ENCODE measurements at regions not wholly inside any gene's neighbourhood (a gene's known extent, or its start where the extent isn't known, plus 50 kb on each side); places are given as distances from the start of the nearest gene placed in this dataset.

- peaks cover 3% of the 10 kb centered on the region for H3K36me3 Mint-ChIP-seq (ENCODE audit: low read depth, unreplicated experiment)
- peaks cover 8% of the 10 kb centered on the region for H3K27me3 Mint-ChIP-seq (ENCODE audit: unreplicated experiment)
- no peak overlapping the region for H3K4me3 Mint-ChIP-seq (ENCODE audit: unreplicated experiment)
- TF ChIP-seq CTCF (IDR thresholded peaks at IDR 0.05; ENCODE audit: unreplicated experiment), result no peak
- H3K9me3 Mint-ChIP-seq (ENCODE audit: unreplicated experiment), result no peaks in the 10 kb centered on the region
- no peak for DNase-seq (ENCODE audit: low spot score)
- peaks cover 15% of the 10 kb centered on the region for H3K4me1 Mint-ChIP-seq (ENCODE audit: unreplicated experiment)
- H3K27ac Mint-ChIP-seq (ENCODE audit: unreplicated experiment), result no peak overlapping the region
Measured at GRCh38 chr3:197353001-197353866, 54.8 kb upstream of the DLG1 start.

- peaks cover 8% of the 10 kb centered on the region for H3K27me3 Mint-ChIP-seq (ENCODE audit: unreplicated experiment)
Measured at GRCh38 chr3:197352382-197352781, 54.0 kb upstream of the DLG1 start.

DNA sequence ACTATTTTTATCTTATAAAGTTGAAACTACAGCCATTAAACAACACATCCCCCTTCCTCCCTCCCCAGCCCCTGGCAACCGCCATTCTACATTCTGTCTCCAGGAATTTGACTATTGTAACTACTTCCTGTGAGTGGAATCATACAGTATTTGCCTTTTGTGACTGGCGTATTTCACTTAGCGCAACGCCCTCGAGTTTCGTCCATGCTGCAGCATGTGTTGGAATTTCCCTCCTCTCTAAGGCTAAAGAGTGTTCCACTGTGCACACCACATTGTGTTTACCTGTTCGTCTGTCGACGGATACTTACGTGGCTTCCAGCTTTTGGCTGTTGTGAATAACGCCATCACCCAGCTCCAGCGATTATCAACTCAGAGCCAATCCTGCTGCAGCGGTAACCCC lies 52.0 kb upstream of the DLG1 start:
- no peak for TF ChIP-seq CTCF (IDR thresholded peaks at IDR 0.05; ENCODE audit: unreplicated experiment)
- no peak for DNase-seq (ENCODE audit: low spot score)
- H3K4me1 Mint-ChIP-seq (ENCODE audit: unreplicated experiment), result peaks cover 15% of the 10 kb centered on the region
- peaks cover 8% of the 10 kb centered on the region for H3K27me3 Mint-ChIP-seq (ENCODE audit: unreplicated experiment)
- no peak overlapping the region for H3K27ac Mint-ChIP-seq (ENCODE audit: unreplicated experiment)
- peaks cover 3% of the 10 kb centered on the region for H3K36me3 Mint-ChIP-seq (ENCODE audit: low read depth, unreplicated experiment)
- no peaks in the 10 kb centered on the region for H3K9me3 Mint-ChIP-seq (ENCODE audit: unreplicated experiment)
- H3K4me3 Mint-ChIP-seq (ENCODE audit: unreplicated experiment), result no peak overlapping the region

More at GRCh38 chr3:197352382-197352781, 54.0 kb upstream of the DLG1 start:
- no peak for TF ChIP-seq CTCF (IDR thresholded peaks at IDR 0.05; ENCODE audit: unreplicated experiment)
- no peak overlapping the region for H3K4me3 Mint-ChIP-seq (ENCODE audit: unreplicated experiment)
- H3K9me3 Mint-ChIP-seq (ENCODE audit: unreplicated experiment), result no peaks in the 10 kb centered on the region
- no peak overlapping the region for H3K27ac Mint-ChIP-seq (ENCODE audit: unreplicated experiment)
- peaks cover 3% of the 10 kb centered on the region for H3K36me3 Mint-ChIP-seq (ENCODE audit: low read depth, unreplicated experiment)
- H3K4me1 Mint-ChIP-seq (ENCODE audit: unreplicated experiment), result peaks cover 15% of the 10 kb centered on the region
- DNase-seq (ENCODE audit: low spot score), result no peak

DNA sequence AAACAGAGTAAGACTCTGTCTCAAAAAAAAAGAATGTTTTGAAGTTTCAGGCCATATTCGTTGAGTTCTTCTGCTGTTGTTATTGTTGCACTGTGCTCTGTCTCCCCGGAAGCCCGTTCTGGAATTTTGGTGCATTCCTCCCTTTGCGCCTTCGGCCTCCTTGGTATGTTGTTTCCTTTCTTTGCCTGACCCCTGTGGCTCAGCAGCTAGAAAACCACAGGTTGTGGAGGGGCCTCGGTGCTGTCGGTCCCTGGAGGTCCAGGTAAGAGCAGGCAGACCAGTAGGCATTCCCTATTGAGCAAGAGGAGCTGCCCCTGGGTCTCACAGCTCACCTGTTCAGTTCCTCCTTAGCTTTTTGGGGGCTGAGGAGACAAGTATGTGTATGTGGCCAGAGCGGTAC lies 51.0 kb upstream of the DLG1 start:
- peaks cover 7% of the 10 kb centered on the region for H3K27me3 Mint-ChIP-seq (ENCODE audit: unreplicated experiment)
- no peaks in the 10 kb centered on the region for H3K9me3 Mint-ChIP-seq (ENCODE audit: unreplicated experiment)
- DNase-seq (ENCODE audit: low spot score), result no peak
- H3K4me1 Mint-ChIP-seq (ENCODE audit: unreplicated experiment), result peaks cover 13% of the 10 kb centered on the region
- no peak overlapping the region for H3K4me3 Mint-ChIP-seq (ENCODE audit: unreplicated experiment)
- TF ChIP-seq CTCF (IDR thresholded peaks at IDR 0.05; ENCODE audit: unreplicated experiment), result no peak
- no peak overlapping the region for H3K27ac Mint-ChIP-seq (ENCODE audit: unreplicated experiment)
- H3K36me3 Mint-ChIP-seq (ENCODE audit: low read depth, unreplicated experiment), result peaks cover 1% of the 10 kb centered on the region
